Upper lobe of left lung (tissue), 6 donors: ENCODE measurements at regions not wholly inside any gene's neighbourhood (a gene's known extent, or its start where the extent isn't known, plus 50 kb on each side); places are given as distances from the start of the nearest gene placed in this dataset.
"Not testable (repeated sequence)": the region's sequence is repeated elsewhere in the genome, so short reads cannot be mapped to it uniquely, and the experiment has no call there.

ENCODE experiments used
- ATAC-seq, 2 donors: fragments of 200-7000 bp; cut with Tn5 transposase; one replicate each; pipeline ENCODE4 v1.9.1; 2022; ENCODE audit warnings: mild to moderate bottlenecking in 2 of 2, moderate library complexity in 2 of 2; ENCODE audit not compliant: low FRiP score in 2 of 2
- DNase-seq, 2 donors: peaks; one replicate each; pipeline ENCODE4 v3.0.0-alpha.2; 2019 to 2020
- H3K27ac ChIP-seq, 4 donors: fragments of 200-600 bp; sonication (generic); one replicate each; pipeline ENCODE4 v1.5.1; 2016 to 2019
- H3K27me3 ChIP-seq, 4 donors: fragments of 200-600 bp; sonication (generic); one replicate each; pipeline ENCODE4 v1.5.1; 2017 to 2019
- H3K36me3 ChIP-seq, 4 donors: fragments of 200-600 bp; sonication (generic); one replicate each; pipeline ENCODE4 v1.5.1; 2016 to 2019
- H3K4me1 ChIP-seq, 4 donors: fragments of 200-600 bp; sonication (generic); one replicate each; pipeline ENCODE4 v1.5.1; 2018 to 2019
- H3K4me3 ChIP-seq, 4 donors: fragments of 200-600 bp; sonication (generic); one replicate each; pipeline ENCODE4 v1.5.1; 2017 to 2019; ENCODE audit warnings: mild to moderate bottlenecking in 2 of 4, moderate library complexity in 1 of 4
- H3K9me3 ChIP-seq, 4 donors: fragments of 200-600 bp; sonication (generic); one replicate each; pipeline ENCODE4 v1.5.1; 2018 to 2019
- CTCF ChIP-seq, 6 experiments: fragments of 450-650 bp in 4 of 6; fragments of 200-600 bp in 2 of 6; sonication (generic) in 2 of 6; IDR thresholded peaks; one replicate each; pipeline ENCODE4 v1.5.1; 2016 to 2019; ENCODE audit warnings: antibody characterized with exemption in 6 of 6
- EP300 ChIP-seq, 4 donors: sonication (generic); formaldehyde crosslinking; IDR thresholded peaks; one replicate each; pipeline ENCODE4 v1.5.1; 2017; ENCODE audit warnings: antibody characterized with exemption in 4 of 4, control low read depth in 2 of 4
- POLR2A ChIP-seq, 4 donors: fragments of 450-650 bp; IDR thresholded peaks; one replicate each; pipeline ENCODE4 v1.5.1; 2016 to 2017; ENCODE audit warnings: antibody characterized with exemption in 4 of 4, mild to moderate bottlenecking in 2 of 4
- POLR2AphosphoS5 ChIP-seq, 2 donors: sonication (generic); formaldehyde crosslinking; IDR thresholded peaks; one replicate each; pipeline ENCODE4 v1.5.1; 2017; ENCODE audit warnings: antibody characterized with exemption in 2 of 2
- WGBS, 2 donors: methylation state at CpG; one replicate each; pipeline ENCODE4 v1.1.5; 2017 to 2018; 5-methylcytosine and 5-hydroxymethylcytosine counted together
- donor health status: DM: no; HTN: no; CAD: no; lungs with moderate emphysema.
- donor health status: DM: no; HTN: yes; CAD: no; lungs with severe emphysema.

- no peaks in the 10 kb centered on the region for H3K9me3 ChIP-seq
- H3K36me3 ChIP-seq, result no peaks in the 10 kb centered on the region
- TF ChIP-seq EP300 (IDR thresholded peaks at IDR 0.05), result no peak
- no peak for TF ChIP-seq CTCF (IDR thresholded peaks at IDR 0.05)
- TF ChIP-seq POLR2A (IDR thresholded peaks at IDR 0.05), result no peak
- no peak for TF ChIP-seq POLR2AphosphoS5 (IDR thresholded peaks at IDR 0.05)
- 87 to 88% methylated on average over 2 of the region's 2 CpGs for WGBS, 2 donors
- no peaks in the 10 kb centered on the region for H3K4me1 ChIP-seq
- ATAC-seq (no peak), DNase-seq (no peak)
- H3K4me3 ChIP-seq, result no peak overlapping the region
- no peaks in the 10 kb centered on the region for H3K27me3 ChIP-seq
- H3K27ac ChIP-seq, result no peak overlapping the region
These were observed 199.1 kb upstream of the UBE2E3 start for GRCh38 chr2:180781276-180781675.

- Histone ChIP-seq H3K36me3 (no peaks in the 10 kb centered on the region), H3K4me3 (no peak overlapping the region), H3K27me3 (no peaks in the 10 kb centered on the region), H3K9me3 (no peaks in the 10 kb centered on the region), H3K4me1 (no peaks in the 10 kb centered on the region), H3K27ac (no peak overlapping the region)
- ATAC-seq (no peak), DNase-seq (no peak)
- TF ChIP-seq POLR2AphosphoS5 (IDR thresholded peaks at IDR 0.05), result no peak
- no peak for TF ChIP-seq POLR2A (IDR thresholded peaks at IDR 0.05)
- TF ChIP-seq EP300 (IDR thresholded peaks at IDR 0.05), result no peak
- TF ChIP-seq CTCF (IDR thresholded peaks at IDR 0.05), result no peak
- 83 to 87% methylated on average over 5 of the region's 5 CpGs for WGBS, 2 donors
These were observed 202.1 kb upstream of the UBE2E3 start for GRCh38 chr2:180778291-180778690.

- Histone ChIP-seq H3K36me3 (no peaks in the 10 kb centered on the region), H3K9me3 (no peaks in the 10 kb centered on the region), H3K27ac (no peak overlapping the region), H3K4me3 (no peak overlapping the region), H3K27me3 (no peaks in the 10 kb centered on the region), H3K4me1 (no peaks in the 10 kb centered on the region)
- DNase-seq, result no peak
- ATAC-seq, result no peak
- TF ChIP-seq POLR2AphosphoS5 (IDR thresholded peaks at IDR 0.05) (no peak), EP300 (IDR thresholded peaks at IDR 0.05) (no peak), POLR2A (IDR thresholded peaks at IDR 0.05) (no peak), CTCF (IDR thresholded peaks at IDR 0.05) (no peak)
These were observed 203.5 kb upstream of the UBE2E3 start for GRCh38 chr2:180776921-180777320.

GRCh38 chr2:180775711-180776110 lies 204.7 kb upstream of the UBE2E3 start:
- no peaks in the 10 kb centered on the region for H3K4me1 ChIP-seq
- ATAC-seq, result no peak

GRCh38 chr2:180765316-180765715 lies 215.1 kb upstream of the UBE2E3 start:
- H3K27me3 ChIP-seq, H3K27ac ChIP-seq, DNase-seq, H3K9me3 ChIP-seq, H3K36me3 ChIP-seq, ATAC-seq, H3K4me1 ChIP-seq, H3K4me3 ChIP-seq: not testable (repeated sequence)
- 71% methylated on average over 3 to 6 of the region's 6 CpGs for WGBS, 2 donors

More at GRCh38 chr2:180775711-180776110, 204.7 kb upstream of the UBE2E3 start:
- TF ChIP-seq CTCF (IDR thresholded peaks at IDR 0.05) (no peak), POLR2AphosphoS5 (IDR thresholded peaks at IDR 0.05) (no peak), EP300 (IDR thresholded peaks at IDR 0.05) (no peak), POLR2A (IDR thresholded peaks at IDR 0.05) (no peak)
- Histone ChIP-seq H3K9me3 (no peaks in the 10 kb centered on the region), H3K4me3 (no peak overlapping the region), H3K27ac (no peak overlapping the region), H3K36me3 (no peaks in the 10 kb centered on the region), H3K27me3 (no peaks in the 10 kb centered on the region)
- 77 to 78% methylated on average over 3 of the region's 3 CpGs for WGBS, 2 donors
- DNase-seq, result no peak
